ENCODE measurements at regions not wholly inside any gene's neighbourhood (a gene's known extent, or its start where the extent isn't known, plus 50 kb on each side); places are given as distances from the start of the nearest gene placed in this dataset.

DNA sequence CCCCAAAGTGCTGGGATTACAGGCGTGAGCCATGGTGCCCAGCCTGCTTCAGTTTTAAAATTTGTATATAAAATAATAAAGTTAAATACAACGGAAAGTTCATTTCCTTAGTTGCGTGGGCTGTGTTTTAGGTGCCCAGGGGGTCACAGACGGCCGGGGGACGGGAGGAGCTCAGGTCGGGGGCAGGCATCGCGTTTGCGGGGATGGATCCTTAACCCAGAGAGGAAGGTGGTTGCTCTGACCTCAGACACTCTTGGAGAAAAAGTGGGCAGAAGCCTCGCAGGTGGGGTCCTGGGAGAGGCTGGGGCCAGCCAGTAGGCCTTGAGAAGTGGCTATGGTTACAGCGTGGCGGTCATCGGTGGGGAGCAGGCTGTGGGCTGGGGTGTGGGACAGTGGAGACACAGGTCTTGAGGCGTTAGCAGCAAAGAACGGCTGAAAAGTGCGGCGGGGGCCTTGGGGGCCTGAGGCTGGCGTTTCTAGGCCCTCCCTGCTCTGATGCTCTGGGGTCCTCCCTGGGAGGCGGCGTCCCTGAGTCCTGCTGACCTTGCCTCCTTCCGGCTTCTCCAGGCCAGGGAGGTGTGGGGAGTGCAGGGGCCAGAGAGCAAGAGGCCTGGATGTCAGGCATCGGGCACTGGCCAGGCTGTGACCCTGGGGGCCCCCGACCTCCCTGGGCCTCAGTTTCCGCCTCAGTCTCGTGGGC lies 54.4 kb downstream of the UNCX start:
- Mint-ChIP-seq H3K4me1 (ENCODE audit: unreplicated experiment) (peaks cover 12% of the 10 kb centered on the region), H3K36me3 (no peaks in the 10 kb centered on the region), H3K27me3 (peaks cover 28% of the 10 kb centered on the region), H3K9me3 (no peaks in the 10 kb centered on the region), H3K27ac (no peak overlapping the region), H3K4me3 (no peak overlapping the region)
- DNase-seq (ENCODE audit: extremely low spot score, unreplicated experiment) = no peak
- TF ChIP-seq, protein P1, sequence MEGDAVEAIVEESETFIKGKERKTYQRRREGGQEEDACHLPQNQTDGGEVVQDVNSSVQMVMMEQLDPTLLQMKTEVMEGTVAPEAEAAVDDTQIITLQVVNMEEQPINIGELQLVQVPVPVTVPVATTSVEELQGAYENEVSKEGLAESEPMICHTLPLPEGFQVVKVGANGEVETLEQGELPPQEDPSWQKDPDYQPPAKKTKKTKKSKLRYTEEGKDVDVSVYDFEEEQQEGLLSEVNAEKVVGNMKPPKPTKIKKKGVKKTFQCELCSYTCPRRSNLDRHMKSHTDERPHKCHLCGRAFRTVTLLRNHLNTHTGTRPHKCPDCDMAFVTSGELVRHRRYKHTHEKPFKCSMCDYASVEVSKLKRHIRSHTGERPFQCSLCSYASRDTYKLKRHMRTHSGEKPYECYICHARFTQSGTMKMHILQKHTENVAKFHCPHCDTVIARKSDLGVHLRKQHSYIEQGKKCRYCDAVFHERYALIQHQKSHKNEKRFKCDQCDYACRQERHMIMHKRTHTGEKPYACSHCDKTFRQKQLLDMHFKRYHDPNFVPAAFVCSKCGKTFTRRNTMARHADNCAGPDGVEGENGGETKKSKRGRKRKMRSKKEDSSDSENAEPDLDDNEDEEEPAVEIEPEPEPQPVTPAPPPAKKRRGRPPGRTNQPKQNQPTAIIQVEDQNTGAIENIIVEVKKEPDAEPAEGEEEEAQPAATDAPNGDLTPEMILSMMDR (conservative IDR thresholded peaks at IDR 0.05) = no peak

DNA sequence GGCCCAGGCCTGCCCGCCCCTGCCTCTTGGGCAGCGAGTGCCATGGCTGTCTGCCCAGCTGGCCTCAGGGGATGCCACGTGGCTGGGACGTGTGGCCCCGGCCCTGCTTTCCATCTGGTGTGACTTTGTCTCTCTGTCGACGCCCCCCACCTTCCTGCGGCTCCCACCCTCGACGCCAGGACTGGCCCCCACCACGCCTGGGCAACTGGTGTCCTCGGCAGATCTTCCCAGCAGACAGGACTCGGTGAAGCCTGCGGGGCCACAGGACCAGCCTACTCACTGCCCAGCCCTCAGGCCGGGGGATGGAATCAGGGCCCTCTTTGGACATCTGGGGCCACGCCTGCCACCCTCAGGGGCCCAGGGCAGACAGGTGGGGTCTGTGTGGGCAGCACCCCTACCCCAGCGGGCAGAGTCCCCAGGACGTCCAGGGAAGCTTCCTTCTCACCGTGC lies 55.1 kb downstream of the UNCX start:
- H3K27ac Mint-ChIP-seq = no peak overlapping the region
- peaks cover 28% of the 10 kb centered on the region for H3K27me3 Mint-ChIP-seq
- DNase-seq (ENCODE audit: extremely low spot score, unreplicated experiment) = no peak
- no peaks in the 10 kb centered on the region for H3K9me3 Mint-ChIP-seq
- TF ChIP-seq, protein P1 (conservative IDR thresholded peaks at IDR 0.05) = no peak
- H3K36me3 Mint-ChIP-seq = no peaks in the 10 kb centered on the region
- no peak overlapping the region for H3K4me3 Mint-ChIP-seq
- peaks cover 12% of the 10 kb centered on the region for H3K4me1 Mint-ChIP-seq (ENCODE audit: unreplicated experiment)

DNA sequence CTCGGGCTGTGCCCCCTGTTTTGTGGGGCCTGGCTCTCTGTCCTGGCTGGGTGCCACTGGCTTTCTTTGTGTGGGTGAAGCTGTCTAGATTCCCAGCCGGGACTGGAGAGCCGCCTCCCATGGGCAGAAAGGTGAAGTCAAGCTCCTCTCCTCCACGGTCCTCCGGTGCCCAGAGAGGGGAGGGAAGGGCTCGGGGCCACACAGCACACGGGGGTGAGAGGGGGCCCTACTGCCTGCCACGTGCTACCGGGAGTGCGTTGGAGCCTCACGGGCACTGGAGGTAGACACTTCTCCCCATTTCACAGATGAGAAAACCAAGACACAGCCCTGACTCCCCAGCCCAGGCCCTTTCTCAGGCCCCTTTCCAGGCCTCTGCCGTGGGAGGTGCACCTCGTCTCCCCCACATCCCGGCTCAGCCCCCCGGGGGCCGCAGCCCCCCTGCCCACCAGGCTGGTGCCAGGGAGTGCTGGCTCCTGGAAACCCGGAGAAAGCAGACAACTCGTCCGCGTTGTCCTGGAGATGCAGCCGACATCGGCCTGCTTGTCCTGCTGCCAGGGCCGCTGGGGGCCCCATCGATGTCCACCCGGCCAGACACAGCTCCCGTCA lies 55.8 kb downstream of the UNCX start:
- H3K36me3 Mint-ChIP-seq = no peaks in the 10 kb centered on the region

DNA sequence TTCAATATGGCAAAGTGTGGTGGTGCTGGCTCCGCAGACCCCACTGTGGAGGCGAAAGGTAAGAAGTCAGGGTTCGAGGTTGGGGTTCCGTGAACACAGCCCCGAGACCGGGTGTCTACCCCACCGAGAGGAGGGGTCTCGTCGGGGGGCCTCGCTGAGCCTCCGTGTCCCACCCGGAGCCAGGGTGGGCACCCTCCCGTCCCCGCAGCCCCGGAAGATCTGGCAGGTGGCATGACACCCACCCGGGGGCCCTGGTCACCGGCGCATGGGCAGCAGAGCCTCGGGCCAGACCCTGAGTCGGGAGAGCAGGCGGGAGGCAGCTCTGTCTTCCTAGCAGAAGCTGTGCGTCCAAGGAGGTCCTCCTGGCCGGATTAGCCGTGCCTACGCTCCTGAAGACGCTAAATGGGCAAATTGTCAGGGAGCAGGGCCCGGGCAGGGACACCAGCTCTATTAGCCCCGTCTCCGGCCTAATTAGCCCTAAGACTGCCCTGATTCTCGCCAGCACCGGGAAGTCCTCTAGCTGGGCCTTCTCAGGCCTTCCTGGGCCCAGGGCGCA lies 56.4 kb downstream of the UNCX start:
- DNase-seq (ENCODE audit: extremely low spot score, unreplicated experiment) = no peak
- H3K4me3 Mint-ChIP-seq = peak overlapping the region; percentile 77
- no peaks in the 10 kb centered on the region for H3K36me3 Mint-ChIP-seq
- no peak overlapping the region for H3K27ac Mint-ChIP-seq
- TF ChIP-seq, protein P1 (conservative IDR thresholded peaks at IDR 0.05) = no peak
- H3K9me3 Mint-ChIP-seq = no peaks in the 10 kb centered on the region
- H3K27me3 Mint-ChIP-seq = peaks cover 29% of the 10 kb centered on the region
- peaks cover 12% of the 10 kb centered on the region for H3K4me1 Mint-ChIP-seq (ENCODE audit: unreplicated experiment)

More for the DNA sequence above, 55.8 kb downstream of the UNCX start:
- no peak for DNase-seq (ENCODE audit: extremely low spot score, unreplicated experiment)
- peaks cover 29% of the 10 kb centered on the region for H3K27me3 Mint-ChIP-seq
- H3K27ac Mint-ChIP-seq = no peak overlapping the region
- TF ChIP-seq, protein P1 (conservative IDR thresholded peaks at IDR 0.05) = no peak
- H3K9me3 Mint-ChIP-seq = no peaks in the 10 kb centered on the region
- H3K4me3 Mint-ChIP-seq = no peak overlapping the region
- H3K4me1 Mint-ChIP-seq (ENCODE audit: unreplicated experiment) = peaks cover 12% of the 10 kb centered on the region

DNA sequence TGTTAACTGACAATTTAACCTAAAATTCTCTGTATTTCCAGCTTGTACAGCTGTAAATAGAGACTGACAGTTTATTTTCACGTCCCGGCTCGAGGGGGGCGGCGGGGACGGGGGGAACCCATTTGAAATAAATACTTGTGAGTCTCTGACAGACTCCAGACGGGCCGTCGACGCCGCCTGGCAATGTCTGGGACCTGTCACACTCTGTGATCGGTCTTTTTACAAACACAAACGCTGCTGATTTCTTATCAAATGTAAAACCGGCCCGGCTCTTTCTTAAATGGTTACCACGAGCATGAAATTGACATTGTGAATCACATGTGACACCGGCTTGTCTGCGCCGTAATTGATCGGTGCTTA lies 57.0 kb downstream of the UNCX start:
- Mint-ChIP-seq H3K9me3 (no peaks in the 10 kb centered on the region), H3K4me1 (ENCODE audit: unreplicated experiment) (peaks cover 12% of the 10 kb centered on the region), H3K27ac (no peak overlapping the region), H3K4me3 (peak overlapping the region; percentile 77), H3K36me3 (no peaks in the 10 kb centered on the region), H3K27me3 (peaks cover 29% of the 10 kb centered on the region)
- no peak for DNase-seq (ENCODE audit: extremely low spot score, unreplicated experiment)
- TF ChIP-seq, protein P1 (conservative IDR thresholded peaks at IDR 0.05) = no peak

Measured in type B pancreatic cell (in vitro differentiated cells).